NCI-H2227 (cell line): ENCODE measurements at regions not wholly inside any gene's neighbourhood (a gene's known extent, or its start where the extent isn't known, plus 50 kb on each side); places are given as distances from the start of the nearest gene placed in this dataset.
"Not testable (repeated sequence)": the region's sequence is repeated elsewhere in the genome, so short reads cannot be mapped to it uniquely, and the experiment has no call there.

Experiments used
- DNase-seq: peaks from one replicate; lab custom pipeline; 2025; ENCODE audit not compliant: unreplicated experiment; lab: John Stamatoyannopoulos, UW

DNA sequence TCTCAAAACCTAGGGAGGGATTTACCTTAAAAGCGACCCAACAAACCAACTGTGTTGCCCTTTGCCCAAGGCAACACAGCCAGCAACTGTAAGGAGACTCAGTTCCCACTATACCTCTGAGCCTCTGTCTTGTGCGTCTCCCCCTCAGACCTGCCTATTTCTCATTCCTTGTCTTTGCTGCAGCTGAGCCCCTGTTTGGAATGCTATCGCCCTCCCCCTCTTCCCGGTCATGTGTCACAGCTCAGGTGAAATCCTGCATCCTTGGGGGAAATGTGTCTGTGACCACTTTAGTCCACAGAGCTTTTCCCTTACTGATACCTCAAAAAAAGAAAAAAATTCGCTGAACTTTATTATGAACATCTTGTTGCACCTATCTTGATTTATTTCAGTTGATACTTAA is 52.0 kb upstream of the LRIG1 start:
- no peak for DNase-seq

- DNase-seq = no peak
Measured at GRCh38 chr3:66553441-66554113, 52.8 kb upstream of the LRIG1 start.

DNA sequence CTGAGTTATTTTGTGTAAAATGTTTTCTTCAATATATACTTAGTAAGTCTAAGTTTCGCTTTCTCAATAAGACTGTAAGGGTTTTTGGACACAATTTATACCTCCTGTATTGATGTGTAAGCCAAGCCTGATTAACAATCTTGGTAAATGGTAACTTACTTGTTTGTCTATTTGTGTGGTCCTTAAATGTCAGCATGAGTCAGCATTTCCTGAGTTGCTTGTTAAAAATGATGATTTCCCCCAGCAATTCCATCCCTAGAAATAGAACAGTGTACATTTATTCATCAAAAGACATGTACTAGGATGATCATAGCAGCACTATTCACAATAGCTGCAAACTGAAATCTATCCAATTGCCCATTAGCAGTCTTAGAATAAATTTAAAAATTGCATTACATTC is 53.4 kb upstream of the LRIG1 start:
- no peak for DNase-seq

DNA sequence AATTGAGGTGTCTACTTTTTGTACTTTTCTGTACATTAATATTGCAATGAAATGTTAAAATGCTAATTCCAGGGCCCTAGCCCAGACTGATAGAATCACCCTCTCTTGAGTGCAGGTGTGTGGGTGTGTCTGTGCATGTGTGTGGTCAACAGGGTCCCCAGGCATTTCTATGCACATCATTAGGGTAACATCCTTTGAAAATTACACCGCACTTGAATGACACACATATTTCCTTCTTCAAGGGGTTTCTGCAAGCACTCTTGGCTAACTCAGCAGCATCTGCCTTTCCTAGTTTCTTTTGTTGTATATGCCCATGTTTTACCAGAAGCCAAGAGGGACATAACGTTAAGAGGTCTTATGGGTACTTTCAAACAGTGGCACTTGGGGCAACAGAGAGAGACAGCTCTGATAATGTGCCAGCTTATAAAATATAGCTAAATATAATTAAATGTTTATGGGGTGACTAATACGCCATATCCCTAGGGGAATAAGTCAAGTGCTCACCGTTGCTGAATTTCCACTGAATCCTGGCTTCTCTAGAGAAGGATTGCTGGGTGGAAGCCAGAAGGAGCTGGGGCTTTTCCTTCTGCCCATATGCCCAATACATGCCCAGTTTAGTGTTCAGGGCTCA is 54.5 kb upstream of the LRIG1 start:
- no peak for DNase-seq

- DNase-seq = no peak
Measured at GRCh38 chr3:66557170-66557569, 56.3 kb upstream of the LRIG1 start.

GRCh38 chr3:66559924-66560323 is 59.1 kb upstream of the LRIG1 start:
- DNase-seq = not testable (repeated sequence)

DNA sequence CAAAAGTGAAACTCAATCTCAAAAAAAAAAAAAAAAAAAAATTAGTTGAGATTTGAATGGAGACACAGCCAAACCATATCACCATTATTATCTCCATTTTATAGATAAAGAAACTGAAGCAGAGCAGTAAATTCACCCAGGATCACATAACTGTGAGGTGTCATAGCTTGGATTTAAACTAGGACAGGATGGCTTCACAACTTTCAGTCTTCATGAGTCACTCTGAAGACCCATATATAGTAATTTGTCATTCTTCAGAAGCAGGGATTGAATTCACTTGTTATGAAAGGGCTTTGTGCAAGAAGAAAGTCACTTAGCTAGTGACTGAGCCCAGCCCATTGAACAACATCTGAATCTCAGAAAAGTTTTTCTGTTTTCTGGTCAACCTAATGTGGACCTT is 60.5 kb upstream of the LRIG1 start:
- DNase-seq = no peak

DNA sequence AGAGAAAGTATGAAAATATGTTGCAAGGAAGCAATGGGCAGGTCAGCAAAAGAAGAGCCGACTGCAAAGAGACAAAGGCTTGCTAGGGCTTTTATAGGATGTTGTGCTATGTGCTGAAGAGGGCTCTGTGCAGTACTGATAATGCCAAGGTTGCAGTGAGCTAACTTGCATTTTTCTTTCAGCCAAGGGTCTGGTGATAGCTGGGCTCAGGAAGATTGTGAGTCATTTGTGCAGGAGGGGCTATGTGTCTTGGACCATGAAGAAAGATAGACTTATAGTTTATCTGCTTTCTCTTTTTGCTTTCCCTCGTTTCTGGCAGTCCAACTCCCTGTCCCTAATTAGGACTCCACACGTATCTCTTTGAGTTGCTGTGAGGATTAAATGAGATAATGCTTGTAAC is 64.5 kb upstream of the LRIG1 start:
- DNase-seq = no peak

DNA sequence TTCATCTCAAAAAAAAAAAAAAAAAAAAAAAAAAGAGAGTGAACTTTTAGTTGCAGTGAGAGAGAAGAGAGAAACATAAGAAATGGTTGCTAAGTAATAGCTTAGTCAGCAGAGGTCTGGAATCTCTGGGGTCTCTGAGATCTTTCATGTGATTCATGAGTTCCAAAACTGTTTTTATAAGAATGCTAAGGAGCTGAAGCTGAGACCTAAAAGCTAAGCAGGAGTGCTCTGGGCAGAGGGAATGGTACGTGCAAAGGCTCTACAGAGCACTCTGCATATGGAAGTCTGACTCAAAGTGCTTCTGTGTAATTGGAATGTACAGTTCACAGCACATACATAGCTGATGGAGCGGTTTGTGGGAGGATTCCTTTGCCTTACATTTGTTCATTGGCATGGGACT is 66.3 kb upstream of the LRIG1 start:
- DNase-seq = no peak

GRCh38 chr3:66572090-66572675 is 71.4 kb upstream of the LRIG1 start:
- DNase-seq = no peak

DNA sequence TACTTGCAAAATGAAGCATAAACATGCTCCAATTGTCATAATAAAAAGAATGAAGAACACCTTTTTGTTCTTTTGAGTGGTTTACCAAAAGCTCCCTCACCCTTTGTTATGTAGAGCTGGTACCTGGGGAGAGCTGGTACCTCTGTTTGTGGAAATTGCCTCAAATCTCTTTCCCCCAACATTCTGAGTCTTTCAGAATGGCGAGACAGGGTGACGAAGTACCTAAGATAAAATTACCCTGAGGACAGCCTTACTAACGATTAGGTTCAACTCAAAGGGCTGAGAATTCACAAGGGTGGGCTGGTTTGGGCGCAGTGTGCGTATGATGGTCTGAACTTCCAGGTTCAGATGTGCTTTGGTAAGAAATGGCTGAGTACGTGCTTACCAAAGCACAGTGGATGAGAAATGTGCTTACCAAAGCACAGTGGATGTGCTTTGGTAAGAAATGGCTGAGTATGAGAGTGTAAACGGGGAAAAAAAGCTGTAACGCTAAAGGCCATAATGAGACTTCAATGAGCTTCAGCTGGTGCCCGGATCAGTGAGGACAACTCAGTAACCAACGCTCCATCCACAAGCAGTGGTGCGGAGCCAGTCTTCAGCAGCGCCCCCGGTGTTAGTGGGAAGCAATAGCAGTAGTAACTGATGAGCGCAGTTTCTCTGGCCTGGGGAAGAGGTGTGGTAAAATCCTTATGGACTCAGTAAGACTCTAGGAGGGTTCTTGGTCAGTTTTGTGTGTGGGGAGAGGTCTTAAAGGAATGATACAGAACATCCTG is 72.3 kb upstream of the LRIG1 start:
- no peak for DNase-seq

GRCh38 chr3:66574091-66574490 is 73.3 kb upstream of the LRIG1 start:
- DNase-seq = no peak

DNA sequence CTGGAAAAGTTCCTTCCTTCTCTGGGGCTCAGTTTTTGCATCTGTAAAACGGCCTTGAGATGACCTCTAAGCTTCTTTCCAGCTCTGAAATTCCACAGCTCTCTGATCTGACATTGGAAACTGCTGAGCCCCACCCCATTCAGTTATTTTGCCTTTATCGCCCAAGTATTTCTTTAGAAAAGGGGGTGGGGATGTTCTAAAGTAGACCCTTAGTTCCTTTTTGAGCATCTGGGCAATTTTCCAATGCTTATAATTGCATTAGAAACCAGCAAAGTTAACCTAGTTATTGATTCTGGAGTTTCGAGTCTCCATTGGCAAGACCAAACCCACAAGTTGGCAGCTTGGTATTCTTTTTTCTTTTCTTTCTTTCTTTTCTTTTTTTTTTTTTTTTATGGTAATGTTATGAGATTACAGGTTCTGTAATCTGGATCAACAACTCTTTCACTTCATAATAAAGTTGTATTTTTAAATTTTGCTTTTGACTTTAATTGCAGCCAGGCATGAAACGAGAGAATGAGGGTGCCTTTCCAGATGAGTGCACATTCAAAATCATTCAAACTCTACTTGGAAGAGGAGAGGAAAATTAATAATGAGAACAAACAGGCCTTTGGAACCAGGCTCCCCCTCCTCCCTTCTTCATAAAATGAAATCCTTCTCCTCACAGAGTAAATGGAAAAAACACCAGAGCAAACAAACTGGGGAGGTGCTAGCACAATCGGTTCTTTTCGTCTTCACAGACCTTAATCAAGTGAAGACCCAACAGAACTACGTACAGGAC is 76.8 kb upstream of the LRIG1 start:
- no peak for DNase-seq

- DNase-seq = no peak
Measured at GRCh38 chr3:66581256-66581655, 80.4 kb upstream of the LRIG1 start.

- no peak for DNase-seq
Measured at GRCh38 chr3:66582721-66583423, 82.0 kb upstream of the LRIG1 start.

- no peak for DNase-seq
Measured at GRCh38 chr3:66583424-66584040, 82.7 kb upstream of the LRIG1 start.

DNA sequence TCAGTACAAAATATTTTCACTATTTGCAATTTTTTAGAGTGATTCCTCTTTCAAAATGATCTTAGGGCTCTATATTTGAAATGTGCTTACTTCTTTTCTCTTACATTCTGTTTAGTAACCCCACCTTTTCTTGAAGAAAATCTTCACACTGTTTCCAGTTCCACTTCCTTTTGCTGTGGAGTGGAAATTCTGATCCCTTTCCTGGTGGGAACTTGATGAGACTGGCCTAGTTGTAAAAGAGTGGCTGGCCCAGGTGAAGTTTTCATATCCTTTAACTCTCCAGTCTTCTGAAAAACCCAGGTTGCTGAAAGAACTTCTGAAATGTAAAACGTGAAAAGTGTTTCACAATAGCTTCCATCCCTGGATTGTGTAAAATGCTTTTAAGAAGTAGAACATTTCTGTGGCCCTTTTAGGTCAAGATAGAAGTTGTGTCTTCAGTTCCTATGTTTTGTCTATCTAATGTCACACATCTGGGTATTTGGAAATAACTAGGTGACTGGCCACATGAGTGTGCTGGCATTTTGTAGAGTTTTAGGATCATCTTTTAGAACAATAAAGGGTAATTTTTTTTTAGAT is 84.8 kb upstream of the LRIG1 start:
- DNase-seq = no peak

DNA sequence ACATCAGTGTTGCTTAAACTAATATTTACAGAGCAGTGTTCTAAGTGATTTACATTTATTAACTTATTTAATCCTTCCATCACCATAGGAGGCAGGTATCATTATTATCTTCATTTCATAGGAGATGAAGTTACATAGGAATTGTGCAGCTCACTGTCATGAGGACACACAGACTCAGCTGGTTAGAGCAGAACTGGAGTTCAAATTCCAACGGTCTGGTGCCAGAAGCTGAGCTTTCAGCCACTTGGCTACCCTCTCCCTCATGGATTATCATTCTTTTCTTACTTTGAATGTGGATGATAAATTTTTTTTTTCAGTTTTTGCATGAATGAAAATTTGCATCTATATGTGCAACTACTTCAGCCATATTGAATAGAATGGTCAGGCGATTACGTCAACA is 86.0 kb upstream of the LRIG1 start:
- no peak for DNase-seq

GRCh38 chr3:66588340-66588847 is 87.6 kb upstream of the LRIG1 start:
- DNase-seq = no peak
